HG02852 (cell line): ENCODE measurements at regions not wholly inside any gene's neighbourhood (a gene's known extent, or its start where the extent isn't known, plus 50 kb on each side); places are given as distances from the start of the nearest gene placed in this dataset.
"Not testable (repeated sequence)": the region's sequence is repeated elsewhere in the genome, so short reads cannot be mapped to it uniquely, and the experiment has no call there.

Experiments used
- ATAC-seq: cut with Tn5 transposase; IDR thresholded peaks from one replicate; pipeline ENCODE4 v1.9.1; 2021; ENCODE audit warnings: mild to moderate bottlenecking, moderate library complexity; ENCODE audit not compliant: unreplicated experiment

GRCh38 chr1:105270966-105271365 is 1521.3 kb downstream of the AMY1C start:
- no peak for ATAC-seq

- not testable (repeated sequence) for ATAC-seq
These were observed 1522.7 kb downstream of the AMY1C start for GRCh38 chr1:105272376-105272775.

- no peak for ATAC-seq
These were observed 1545.1 kb downstream of the AMY1C start for GRCh38 chr1:105294838-105295237.

- no peak for ATAC-seq
These were observed 1560.4 kb downstream of the AMY1C start for GRCh38 chr1:105310063-105310462.

GRCh38 chr1:105317976-105318375 is 1568.3 kb downstream of the AMY1C start:
- no peak for ATAC-seq

GRCh38 chr1:105326886-105327285 is 1577.2 kb downstream of the AMY1C start:
- ATAC-seq, result no peak

GRCh38 chr1:105337420-105337819 is 1587.7 kb downstream of the AMY1C start:
- no peak for ATAC-seq

GRCh38 chr1:105343317-105343716 is 1593.6 kb downstream of the AMY1C start:
- no peak for ATAC-seq

GRCh38 chr1:105359457-105359856 is 1609.8 kb downstream of the AMY1C start:
- no peak for ATAC-seq

GRCh38 chr1:105362438-105362837 is 1612.7 kb downstream of the AMY1C start:
- ATAC-seq, result no peak

- no peak for ATAC-seq
These were observed 1618.7 kb downstream of the AMY1C start for GRCh38 chr1:105368446-105368845.

GRCh38 chr1:105373681-105374080 is 1624.0 kb downstream of the AMY1C start:
- no peak for ATAC-seq

GRCh38 chr1:105386489-105386888 is 1636.8 kb downstream of the AMY1C start:
- no peak for ATAC-seq

GRCh38 chr1:105396001-105396400 is 1646.3 kb downstream of the AMY1C start:
- no peak for ATAC-seq

- ATAC-seq, result no peak
These were observed 1649.2 kb downstream of the AMY1C start for GRCh38 chr1:105398909-105399308.

- ATAC-seq, result no peak
These were observed 1650.0 kb downstream of the AMY1C start for GRCh38 chr1:105399716-105400115.

- peak; percentile 62 for ATAC-seq
These were observed 1640.2 kb upstream of the PRMT6 start for GRCh38 chr1:105416261-105416660.

GRCh38 chr1:105419030-105419429 is 1637.4 kb upstream of the PRMT6 start:
- no peak for ATAC-seq

GRCh38 chr1:105427543-105427942 is 1628.9 kb upstream of the PRMT6 start:
- ATAC-seq, result no peak

- no peak for ATAC-seq
These were observed 1619.8 kb upstream of the PRMT6 start for GRCh38 chr1:105436589-105437259.

GRCh38 chr1:105437847-105438246 is 1618.6 kb upstream of the PRMT6 start:
- ATAC-seq, result no peak

- ATAC-seq, result no peak
These were observed 1613.6 kb upstream of the PRMT6 start for GRCh38 chr1:105442901-105443300.

- no peak for ATAC-seq
These were observed 1596.7 kb upstream of the PRMT6 start for GRCh38 chr1:105459759-105460158.
